ENCODE measurements at regions not wholly inside any gene's neighbourhood (a gene's known extent, or its start where the extent isn't known, plus 50 kb on each side); places are given as distances from the start of the nearest gene placed in this dataset.

GRCh38 chr5:2687746-2688145 lies 63.7 kb downstream of the IRX2 start:
- no peak for TF ChIP-seq POLR2AphosphoS5 (IDR thresholded peaks at IDR 0.05)
- no peak for TF ChIP-seq POLR2A (IDR thresholded peaks at IDR 0.05)
- TF ChIP-seq EP300 (IDR thresholded peaks at IDR 0.05), result no peak
- no peak for TF ChIP-seq CTCF (IDR thresholded peaks at IDR 0.05)
- H3K36me3 ChIP-seq, result no peaks in the 10 kb centered on the region
- H3K27ac ChIP-seq, result no peak overlapping the region
- H3K4me1 ChIP-seq, result no peaks in the 10 kb centered on the region
- WGBS, 2 donors, result 91% methylated on average over 4 to 7 of the region's 7 CpGs
- ATAC-seq (ENCODE audit: low FRiP score in 2 of 2) (no peak), DNase-seq (no peak)
- no peak overlapping the region for H3K4me3 ChIP-seq
- H3K27me3 ChIP-seq, result no peaks in the 10 kb centered on the region
- H3K9me3 ChIP-seq, result peaks cover 0 to 7% (median 0%) of the 10 kb centered on the region in 4 donors

GRCh38 chr5:2686321-2687124 lies 65.0 kb downstream of the IRX2 start:
- Histone ChIP-seq H3K4me1 (no peaks in the 10 kb centered on the region), H3K27me3 (no peaks in the 10 kb centered on the region), H3K4me3 (no peak overlapping the region), H3K27ac (no peak overlapping the region), H3K9me3 (peaks cover 0 to 5% (median 0%) of the 10 kb centered on the region in 4 donors), H3K36me3 (no peaks in the 10 kb centered on the region)
- 65 to 67% methylated on average over 26 to 28 of the region's 28 CpGs for WGBS, 2 donors
- ATAC-seq (ENCODE audit: low FRiP score in 2 of 2) (no peak), DNase-seq (no peak)
- TF ChIP-seq EP300 (IDR thresholded peaks at IDR 0.05), result no peak
- TF ChIP-seq POLR2A (IDR thresholded peaks at IDR 0.05), result no peak
- TF ChIP-seq CTCF (IDR thresholded peaks at IDR 0.05), result no peak
- TF ChIP-seq POLR2AphosphoS5 (IDR thresholded peaks at IDR 0.05), result no peak

- Histone ChIP-seq H3K4me1 (no peaks in the 10 kb centered on the region), H3K27ac (no peak overlapping the region), H3K36me3 (no peaks in the 10 kb centered on the region), H3K9me3 (no peaks in the 10 kb centered on the region), H3K4me3 (no peak overlapping the region), H3K27me3 (no peaks in the 10 kb centered on the region)
- TF ChIP-seq CTCF (IDR thresholded peaks at IDR 0.05) (no peak), POLR2AphosphoS5 (IDR thresholded peaks at IDR 0.05) (no peak), EP300 (IDR thresholded peaks at IDR 0.05) (no peak), POLR2A (IDR thresholded peaks at IDR 0.05) (no peak)
- peak in 1 of 2 donors; percentile 40 for ATAC-seq (ENCODE audit: low FRiP score in 2 of 2)
- WGBS, 2 donors, result 45 to 60% methylated on average over 3 to 4 of the region's 4 CpGs
- no peak for DNase-seq
These were observed 65.7 kb downstream of the IRX2 start for GRCh38 chr5:2685651-2686272.

- no peaks in the 10 kb centered on the region for H3K4me1 ChIP-seq
- H3K27me3 ChIP-seq, result no peaks in the 10 kb centered on the region
- TF ChIP-seq EP300 (IDR thresholded peaks at IDR 0.05) (no peak), POLR2A (IDR thresholded peaks at IDR 0.05) (no peak), CTCF (IDR thresholded peaks at IDR 0.05) (no peak), POLR2AphosphoS5 (IDR thresholded peaks at IDR 0.05) (no peak)
- ATAC-seq (ENCODE audit: low FRiP score in 2 of 2), result no peak
- no peak overlapping the region for H3K27ac ChIP-seq
- no peak overlapping the region for H3K4me3 ChIP-seq
- H3K9me3 ChIP-seq, result no peaks in the 10 kb centered on the region
- DNase-seq, result no peak
- 84 to 87% methylated on average over 11 of the region's 11 CpGs for WGBS, 2 donors
- H3K36me3 ChIP-seq, result no peaks in the 10 kb centered on the region
These were observed 66.9 kb downstream of the IRX2 start for GRCh38 chr5:2684606-2685005.
